ENCODE measurements at regions not wholly inside any gene's neighbourhood (a gene's known extent, or its start where the extent isn't known, plus 50 kb on each side); places are given as distances from the start of the nearest gene placed in this dataset.

- H3K27me3 ChIP-seq (ENCODE audit: control insufficient read depth in 2 of 2, insufficient read depth in 2 of 2, low read length in 2 of 2) = no peaks in the 10 kb centered on the region
- H3K4me2 ChIP-seq (ENCODE audit: insufficient read depth, low read length) = peak overlapping the region; percentile 33
- dilution Hi-C loops (cut with MboI; ENCODE audit: extremely low pct_ligation_motif_present, low sequenced_read_pairs) = no loop called here
- no peak overlapping the region for H2AFZ ChIP-seq (ENCODE audit: low read depth, low read length)
- TF ChIP-seq CTCF (IDR thresholded peaks at IDR 0.05; ENCODE audit: extremely low read depth in 1 of 2, insufficient read depth in 1 of 2, low read depth in 1 of 2, low read length in 2 of 2) = no peak
- TF ChIP-seq MAX (IDR thresholded peaks at IDR 0.05; ENCODE audit: insufficient read depth, insufficient read length) = no peak
- TF ChIP-seq FOS (IDR thresholded peaks at IDR 0.05; ENCODE audit: borderline replicate concordance, insufficient read depth, low read length) = no peak
- peak; percentile 18 for TF ChIP-seq JUN (IDR thresholded peaks at IDR 0.05; ENCODE audit: borderline replicate concordance, insufficient read depth, insufficient read length, low read depth)
- no peak for TF ChIP-seq POLR2A (IDR thresholded peaks at IDR 0.05; ENCODE audit: low read depth, low read length)
- TF ChIP-seq GATA2 (IDR thresholded peaks at IDR 0.05; ENCODE audit: insufficient read depth, insufficient read length, low read depth, low read length) = no peak
- no peak for TF ChIP-seq POLR2AphosphoS5 (IDR thresholded peaks at IDR 0.05; ENCODE audit: insufficient read depth, low read depth, low read length)
- H4K20me1 ChIP-seq (replicated peaks; ENCODE audit: control insufficient read depth, extremely low read depth, insufficient read depth, low read length) = no peaks in the 10 kb centered on the region
- FAIRE-seq (no peak), DNase-seq (ENCODE audit: low read depth, low spot score) (peak; percentile 25)
- H3K9ac ChIP-seq (replicated peaks; ENCODE audit: extremely low read depth, insufficient read depth, low read length) = peak overlapping the region; percentile 42
- H3K27ac ChIP-seq (ENCODE audit: insufficient read depth, low read depth, low read length) = peak overlapping the region; percentile 92
- intact Hi-C loops (cut with micrococcal nuclease) = loop anchor here (1.0 to 5.0 kb wide), 4 partner anchors 14 to 221 kb away; partner anchors contain the start of gene FBXO28
- H3K36me3 ChIP-seq (ENCODE audit: control insufficient read depth in 2 of 2, extremely low read depth in 1 of 2, insufficient read depth in 2 of 2, low read length in 2 of 2) = no peaks in the 10 kb centered on the region
- H3K4me1 ChIP-seq (ENCODE audit: control insufficient read depth, extremely low read depth, insufficient read depth, low read length) = peaks cover 44% of the 10 kb centered on the region
- no peaks in the 10 kb centered on the region for H3K9me3 ChIP-seq (replicated peaks; ENCODE audit: control insufficient read depth, insufficient read depth, low read length)
- BruUV-seq (replicated peaks) = no TSS peak
- CTCF ChIA-PET = interaction anchor here (0.9 to 3.0 kb wide), 5 partner anchors 12 to 242 kb away, joined by 3 to 25 read pairs (median 4); no protein-coding TSS in a partner anchor
- no peaks in the 10 kb centered on the region for H3K9me1 ChIP-seq (replicated peaks; ENCODE audit: control insufficient read depth, extremely low read depth, insufficient read depth, low read length)
- POLR2A ChIA-PET = interaction anchor here (1.0 kb wide), 1 partner anchor 61 kb away, joined by 5 read pairs; no protein-coding TSS in a partner anchor
- no peaks in the 10 kb centered on the region for H3K79me2 ChIP-seq (ENCODE audit: control insufficient read depth, insufficient read depth, low read length)
- no peak overlapping the region for H3K4me3 ChIP-seq (replicated peaks in 1 of 3; ENCODE audit: insufficient read depth in 1 of 3, low read depth in 1 of 3, low read length in 3 of 3)
These were observed 60.5 kb upstream of the FBXO28 start for GRCh38 chr1:224053456-224053855.
